ENCODE measurements at regions not wholly inside any gene's neighbourhood (a gene's known extent, or its start where the extent isn't known, plus 50 kb on each side); places are given as distances from the start of the nearest gene placed in this dataset.
"Not testable (repeated sequence)": the region's sequence is repeated elsewhere in the genome, so short reads cannot be mapped to it uniquely, and the experiment has no call there.

DNA sequence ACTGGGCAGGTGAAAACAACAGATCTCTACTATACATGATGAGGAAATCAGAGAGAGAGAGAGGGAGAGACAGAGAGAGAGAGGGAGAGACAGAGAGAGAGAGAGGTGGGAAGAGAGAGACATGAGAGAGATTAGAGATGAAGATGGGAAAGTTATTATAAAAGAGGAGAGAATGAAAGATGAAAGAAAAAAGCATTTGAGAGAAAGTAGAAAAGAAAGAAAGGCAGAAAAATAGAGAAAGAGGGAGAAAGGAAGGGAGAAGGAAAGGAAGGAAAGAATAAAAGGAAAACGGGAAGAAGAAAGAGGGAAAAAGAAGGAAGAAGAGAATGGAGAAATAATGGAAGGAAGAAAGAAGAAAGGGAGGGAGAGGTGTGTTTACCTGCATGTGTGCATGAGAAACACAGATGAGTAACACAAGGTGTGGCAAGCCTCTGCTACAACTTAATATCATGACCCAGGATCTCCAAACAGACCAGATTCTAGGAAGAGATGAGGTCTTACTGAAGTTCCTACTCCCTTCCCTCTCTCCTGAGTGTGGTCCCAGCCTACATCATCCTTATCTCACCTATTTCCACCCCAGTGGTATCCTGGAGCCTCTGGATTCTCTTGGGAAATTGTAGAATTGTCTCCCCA is 176.3 kb downstream of the C12orf75 start:
- Histone ChIP-seq H3K4me3 (no peak overlapping the region), H3K27me3 (peaks cover 0 to 8% (median 0%) of the 10 kb centered on the region in 4 donors), H3K27ac (replicated peaks in 1 of 4) (no peak overlapping the region), H3K36me3 (no peaks in the 10 kb centered on the region), H3K4me1 (no peaks in the 10 kb centered on the region), H3K9me3 (no peaks in the 10 kb centered on the region)
- intact Hi-C loops (cut with DNase I), result no loop called here
- TF ChIP-seq POLR2A (IDR thresholded peaks at IDR 0.05; ENCODE audit: low read depth) (no peak), POLR2AphosphoS5 (IDR thresholded peaks at IDR 0.05) (no peak), EP300 (IDR thresholded peaks at IDR 0.05) (no peak)
- TF ChIP-seq, protein P1, sequence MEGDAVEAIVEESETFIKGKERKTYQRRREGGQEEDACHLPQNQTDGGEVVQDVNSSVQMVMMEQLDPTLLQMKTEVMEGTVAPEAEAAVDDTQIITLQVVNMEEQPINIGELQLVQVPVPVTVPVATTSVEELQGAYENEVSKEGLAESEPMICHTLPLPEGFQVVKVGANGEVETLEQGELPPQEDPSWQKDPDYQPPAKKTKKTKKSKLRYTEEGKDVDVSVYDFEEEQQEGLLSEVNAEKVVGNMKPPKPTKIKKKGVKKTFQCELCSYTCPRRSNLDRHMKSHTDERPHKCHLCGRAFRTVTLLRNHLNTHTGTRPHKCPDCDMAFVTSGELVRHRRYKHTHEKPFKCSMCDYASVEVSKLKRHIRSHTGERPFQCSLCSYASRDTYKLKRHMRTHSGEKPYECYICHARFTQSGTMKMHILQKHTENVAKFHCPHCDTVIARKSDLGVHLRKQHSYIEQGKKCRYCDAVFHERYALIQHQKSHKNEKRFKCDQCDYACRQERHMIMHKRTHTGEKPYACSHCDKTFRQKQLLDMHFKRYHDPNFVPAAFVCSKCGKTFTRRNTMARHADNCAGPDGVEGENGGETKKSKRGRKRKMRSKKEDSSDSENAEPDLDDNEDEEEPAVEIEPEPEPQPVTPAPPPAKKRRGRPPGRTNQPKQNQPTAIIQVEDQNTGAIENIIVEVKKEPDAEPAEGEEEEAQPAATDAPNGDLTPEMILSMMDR (IDR thresholded peaks at IDR 0.05), result no peak
- WGBS, result 82% methylated on average over 1 of the region's 1 CpG
- DNase-seq (ENCODE audit: extremely low spot score), result peak; percentile 74

DNA sequence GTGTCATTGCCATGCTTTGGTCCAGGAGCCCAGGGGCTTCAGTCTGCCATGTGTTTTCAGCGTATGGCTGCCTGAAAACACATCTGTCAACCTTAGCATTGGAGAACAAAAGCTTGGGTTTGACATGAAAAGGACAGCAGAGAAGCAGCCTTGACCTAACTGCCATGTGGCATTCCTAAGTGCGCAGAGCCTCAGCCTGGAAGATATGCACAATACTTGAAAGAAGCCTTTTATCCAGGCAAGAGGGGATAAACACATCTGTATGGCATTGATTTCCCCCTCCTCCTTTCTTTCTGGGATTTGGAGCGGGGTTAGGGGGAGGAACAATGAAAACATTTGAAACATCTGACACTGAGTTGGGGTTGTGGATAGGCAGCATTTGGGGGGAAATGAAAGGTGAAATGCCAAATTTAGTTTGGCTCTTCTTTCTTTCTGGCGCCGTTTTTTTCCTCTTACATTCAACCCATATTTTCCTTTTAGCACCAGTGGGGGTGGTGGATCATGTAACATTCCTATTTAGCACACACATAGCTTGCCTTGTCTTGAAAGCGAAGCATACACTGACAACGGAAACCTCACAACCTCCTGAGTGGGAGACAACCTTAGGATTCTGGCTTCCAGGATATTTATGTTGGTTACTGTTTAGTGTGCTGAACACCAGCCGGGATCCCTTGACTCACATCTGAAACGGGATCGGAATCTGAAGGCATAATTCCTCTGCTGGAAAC is 177.0 kb downstream of the C12orf75 start:
- WGBS, result 86% methylated on average over 10 of the region's 10 CpGs

DNA sequence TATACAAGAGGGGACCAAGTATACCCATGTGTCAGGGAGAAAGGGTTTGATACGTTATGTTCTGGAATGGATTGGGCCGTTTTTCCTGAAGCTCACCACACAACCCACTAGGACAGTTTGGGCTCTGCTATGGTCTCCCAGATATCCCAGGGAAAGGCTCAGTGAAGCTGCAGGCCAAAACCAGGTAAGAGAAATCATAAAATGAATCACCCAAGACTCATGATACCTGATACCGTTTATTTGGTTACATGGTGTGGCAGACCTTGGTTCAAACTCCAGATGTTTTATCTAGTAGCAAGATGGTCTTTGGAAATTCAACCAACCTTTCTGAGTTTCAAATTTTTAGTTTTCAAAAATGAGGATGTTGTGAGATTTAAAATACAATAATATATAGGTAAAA is 177.6 kb downstream of the C12orf75 start:
- intact Hi-C loops (cut with DNase I), result no loop called here
- H3K9me3 ChIP-seq, result no peaks in the 10 kb centered on the region
- H3K4me1 ChIP-seq, result no peaks in the 10 kb centered on the region
- 92% methylated on average over 3 of the region's 3 CpGs for WGBS
- TF ChIP-seq, protein P1 (IDR thresholded peaks at IDR 0.05), result no peak
- no peak for TF ChIP-seq POLR2AphosphoS5 (IDR thresholded peaks at IDR 0.05)
- no peak for TF ChIP-seq EP300 (IDR thresholded peaks at IDR 0.05)
- TF ChIP-seq POLR2A (IDR thresholded peaks at IDR 0.05; ENCODE audit: low read depth), result no peak
- H3K27me3 ChIP-seq, result peaks cover 0 to 8% (median 0%) of the 10 kb centered on the region in 4 donors
- H3K27ac ChIP-seq (replicated peaks in 1 of 4), result no peak overlapping the region
- DNase-seq (ENCODE audit: extremely low spot score), result no peak
- H3K4me3 ChIP-seq, result no peak overlapping the region
- H3K36me3 ChIP-seq, result no peaks in the 10 kb centered on the region

More for the DNA sequence above, 177.0 kb downstream of the C12orf75 start:
- DNase-seq (ENCODE audit: extremely low spot score), result peak; percentile 17
- H3K27me3 ChIP-seq, result peaks cover 0 to 8% (median 0%) of the 10 kb centered on the region in 4 donors
- no peak overlapping the region for H3K27ac ChIP-seq (replicated peaks in 1 of 4)
- H3K36me3 ChIP-seq, result no peaks in the 10 kb centered on the region
- TF ChIP-seq POLR2A (IDR thresholded peaks at IDR 0.05; ENCODE audit: low read depth) (no peak), EP300 (IDR thresholded peaks at IDR 0.05) (no peak), POLR2AphosphoS5 (IDR thresholded peaks at IDR 0.05) (no peak)
- TF ChIP-seq, protein P1 (IDR thresholded peaks at IDR 0.05), result no peak
- intact Hi-C loops (cut with DNase I), result no loop called here
- no peaks in the 10 kb centered on the region for H3K4me1 ChIP-seq
- H3K9me3 ChIP-seq, result no peaks in the 10 kb centered on the region
- no peak overlapping the region for H3K4me3 ChIP-seq

DNA sequence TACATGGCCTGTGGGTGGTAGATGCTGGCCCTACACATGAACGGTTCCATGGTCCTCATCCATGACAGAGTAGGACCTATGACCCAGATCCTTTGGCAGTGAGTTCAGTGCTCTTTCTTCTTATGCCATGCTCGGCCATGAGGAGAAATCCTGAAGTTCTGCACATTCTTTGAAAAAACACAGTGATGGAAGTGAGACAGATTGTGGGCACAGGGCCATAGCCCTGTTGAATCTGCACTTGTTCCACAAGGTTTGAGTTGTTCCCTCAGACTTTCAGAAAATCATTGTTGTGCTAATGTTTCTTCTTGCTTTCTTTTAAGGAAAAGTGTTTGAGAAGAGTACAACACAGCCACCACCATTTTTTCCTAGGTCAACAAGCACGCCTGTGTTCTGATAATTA is 180.0 kb downstream of the C12orf75 start:
- Histone ChIP-seq H3K27me3 (peaks cover 0 to 3% (median 0%) of the 10 kb centered on the region in 4 donors), H3K9me3 (no peaks in the 10 kb centered on the region), H3K27ac (replicated peaks in 1 of 4) (no peak overlapping the region), H3K36me3 (no peaks in the 10 kb centered on the region), H3K4me1 (no peaks in the 10 kb centered on the region), H3K4me3 (no peak overlapping the region)
- WGBS, result 69% methylated on average over 3 of the region's 3 CpGs
- intact Hi-C loops (cut with DNase I), result no loop called here
- DNase-seq (ENCODE audit: extremely low spot score), result peak; percentile 64
- no peak for TF ChIP-seq EP300 (IDR thresholded peaks at IDR 0.05)
- TF ChIP-seq POLR2AphosphoS5 (IDR thresholded peaks at IDR 0.05), result no peak
- TF ChIP-seq, protein P1 (IDR thresholded peaks at IDR 0.05), result no peak
- no peak for TF ChIP-seq POLR2A (IDR thresholded peaks at IDR 0.05; ENCODE audit: low read depth)

DNA sequence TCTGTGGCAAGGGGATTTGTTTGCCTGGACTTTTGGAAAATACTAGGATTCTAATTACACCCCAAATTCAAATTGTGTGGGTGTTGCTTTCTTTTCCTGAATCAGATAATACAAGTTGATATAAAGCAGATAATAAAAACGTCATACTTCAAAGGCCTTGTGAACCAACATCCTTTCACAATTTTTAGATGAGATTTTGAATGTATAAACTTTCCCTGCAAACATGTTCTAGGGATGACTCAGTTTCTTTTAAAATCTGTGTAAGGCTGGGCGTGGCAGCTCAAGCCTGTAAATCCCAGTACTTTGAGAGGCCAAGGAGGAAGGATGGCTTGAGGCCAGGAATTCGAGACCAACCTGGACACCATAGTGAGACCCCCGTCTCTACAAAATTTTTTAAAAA is 182.4 kb downstream of the C12orf75 start:
- 76% methylated on average over 4 of the region's 4 CpGs for WGBS

More for the DNA sequence above, 182.4 kb downstream of the C12orf75 start:
- H3K27me3 ChIP-seq; DNase-seq (ENCODE audit: extremely low spot score); H3K9me3 ChIP-seq; H3K27ac ChIP-seq (replicated peaks in 1 of 4); intact Hi-C loops (cut with DNase I); H3K36me3 ChIP-seq; H3K4me1 ChIP-seq; H3K4me3 ChIP-seq: not testable (repeated sequence)

Data from esophagus muscularis mucosa (tissue), 4 donors.